Testis (tissue), 2 donors: ENCODE measurements at regions not wholly inside any gene's neighbourhood (a gene's known extent, or its start where the extent isn't known, plus 50 kb on each side); places are given as distances from the start of the nearest gene placed in this dataset.

Experiments used
- DNase-seq: peaks from one replicate; pipeline ENCODE4 v3.0.0-alpha.2; 2019
- H3K27ac ChIP-seq, 2 donors: fragments of 200-600 bp; sonication (generic); one replicate each; pipeline ENCODE4 v1.5.1; 2019
- H3K27me3 ChIP-seq: fragments of 200-600 bp; sonication (generic); one replicate; pipeline ENCODE4 v1.5.1; 2019
- H3K36me3 ChIP-seq: fragments of 200-600 bp; sonication (generic); one replicate; pipeline ENCODE4 v1.5.1; 2017; ENCODE audit warnings: low read depth; ENCODE audit errors: missing control alignments
- H3K4me1 ChIP-seq: fragments of 200-600 bp; sonication (generic); one replicate; pipeline ENCODE4 v1.5.1; 2019
- H3K4me3 ChIP-seq, 2 donors: fragments of 200-600 bp; sonication (generic); one replicate each; pipeline ENCODE4 v1.5.1; 2017 to 2019
- H3K9me3 ChIP-seq: fragments of 200-600 bp; sonication (generic); one replicate; pipeline ENCODE4 v1.5.1; 2017
- POLR2A ChIP-seq: fragments of 450-650 bp; IDR thresholded peaks from one replicate; pipeline ENCODE4 v1.6.1; 2017; ENCODE audit warnings: antibody characterized with exemption, mild to moderate bottlenecking, moderate library complexity
- WGBS, 2 donors: methylation state at CpG; one replicate each; pipeline ENCODE4 v1.1.5; 2018; 5-methylcytosine and 5-hydroxymethylcytosine counted together
- intact Hi-C: fragments of 100-400 bp; cut with DNase I; formaldehyde crosslinking; loops from one replicate; pipeline ENCODE4 v1.15.1; 2023; ENCODE audit warnings: low total_unique reads
- TF ChIP-seq, protein P1 (sequence below), 3 experiments: fragments of 450-650 bp in 2 of 3; fragments of 200-600 bp in 1 of 3; sonication (generic) in 1 of 3; IDR thresholded peaks; one replicate each; pipeline ENCODE4 v1.5.1; 2016 to 2019; ENCODE audit warnings: antibody characterized with exemption in 3 of 3, mild to moderate bottlenecking in 2 of 3, moderate library complexity in 1 of 3

DNA sequence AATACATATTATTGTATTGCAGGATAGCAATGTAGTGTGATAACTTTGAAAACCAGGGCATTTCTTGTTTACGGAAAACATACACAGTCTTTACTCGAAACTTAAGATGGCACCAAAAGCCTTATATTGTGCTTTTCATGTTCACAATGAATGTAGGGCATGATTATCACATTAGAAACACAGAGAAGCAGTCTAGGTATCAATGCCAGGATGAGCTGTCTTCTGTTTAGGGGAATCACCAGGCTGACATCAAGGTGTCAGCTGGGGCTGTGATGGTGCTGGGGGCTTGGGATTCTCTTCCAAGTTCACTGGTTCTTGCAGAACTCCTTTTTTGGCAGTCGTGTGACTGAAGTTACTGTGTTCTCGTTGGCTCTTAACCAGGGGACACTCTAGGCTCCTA is 1067.3 kb downstream of the FLRT2 start:
- TF ChIP-seq, protein P1, sequence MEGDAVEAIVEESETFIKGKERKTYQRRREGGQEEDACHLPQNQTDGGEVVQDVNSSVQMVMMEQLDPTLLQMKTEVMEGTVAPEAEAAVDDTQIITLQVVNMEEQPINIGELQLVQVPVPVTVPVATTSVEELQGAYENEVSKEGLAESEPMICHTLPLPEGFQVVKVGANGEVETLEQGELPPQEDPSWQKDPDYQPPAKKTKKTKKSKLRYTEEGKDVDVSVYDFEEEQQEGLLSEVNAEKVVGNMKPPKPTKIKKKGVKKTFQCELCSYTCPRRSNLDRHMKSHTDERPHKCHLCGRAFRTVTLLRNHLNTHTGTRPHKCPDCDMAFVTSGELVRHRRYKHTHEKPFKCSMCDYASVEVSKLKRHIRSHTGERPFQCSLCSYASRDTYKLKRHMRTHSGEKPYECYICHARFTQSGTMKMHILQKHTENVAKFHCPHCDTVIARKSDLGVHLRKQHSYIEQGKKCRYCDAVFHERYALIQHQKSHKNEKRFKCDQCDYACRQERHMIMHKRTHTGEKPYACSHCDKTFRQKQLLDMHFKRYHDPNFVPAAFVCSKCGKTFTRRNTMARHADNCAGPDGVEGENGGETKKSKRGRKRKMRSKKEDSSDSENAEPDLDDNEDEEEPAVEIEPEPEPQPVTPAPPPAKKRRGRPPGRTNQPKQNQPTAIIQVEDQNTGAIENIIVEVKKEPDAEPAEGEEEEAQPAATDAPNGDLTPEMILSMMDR (IDR thresholded peaks at IDR 0.05): no peak
- no peak for TF ChIP-seq POLR2A
- Histone ChIP-seq H3K27me3 (no peaks in the 10 kb centered on the region), H3K27ac (no peak overlapping the region), H3K4me1 (no peaks in the 10 kb centered on the region), H3K36me3 (no peaks in the 10 kb centered on the region), H3K4me3 (no peak overlapping the region), H3K9me3 (no peaks in the 10 kb centered on the region)
- intact Hi-C loops: no loop called here
- no peak for DNase-seq
- WGBS, 2 donors: 81 to 82% methylated on average over 4 of the region's 4 CpGs

DNA sequence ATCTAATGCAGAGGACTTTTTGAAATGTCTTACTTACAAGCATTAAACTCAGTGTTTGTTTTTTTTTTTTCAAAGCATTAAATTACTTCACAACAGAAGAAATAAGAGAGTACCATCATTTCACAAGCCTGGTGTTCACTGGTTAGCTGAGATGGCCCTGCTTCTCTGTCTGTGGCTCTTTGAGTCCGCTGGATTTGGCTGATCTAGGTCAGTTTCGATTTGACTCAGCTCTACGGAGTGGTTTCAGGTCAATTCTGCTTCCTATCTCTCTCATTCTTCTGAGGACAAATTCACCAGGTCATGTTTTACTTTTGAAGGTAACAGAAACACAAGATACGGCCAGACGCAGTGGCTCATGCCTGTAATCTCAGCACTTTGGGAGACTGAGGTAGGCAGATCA is 1066.1 kb downstream of the FLRT2 start:
- TF ChIP-seq, protein P1 (IDR thresholded peaks at IDR 0.05): no peak
- TF ChIP-seq POLR2A: no peak
- Histone ChIP-seq H3K27me3 (no peaks in the 10 kb centered on the region), H3K4me3 (no peak overlapping the region), H3K27ac (no peak overlapping the region), H3K4me1 (no peaks in the 10 kb centered on the region), H3K9me3 (no peaks in the 10 kb centered on the region), H3K36me3 (no peaks in the 10 kb centered on the region)
- DNase-seq: no peak
- intact Hi-C loops: no loop called here
- WGBS, 2 donors: 72 to 81% methylated on average over 5 of the region's 5 CpGs

DNA sequence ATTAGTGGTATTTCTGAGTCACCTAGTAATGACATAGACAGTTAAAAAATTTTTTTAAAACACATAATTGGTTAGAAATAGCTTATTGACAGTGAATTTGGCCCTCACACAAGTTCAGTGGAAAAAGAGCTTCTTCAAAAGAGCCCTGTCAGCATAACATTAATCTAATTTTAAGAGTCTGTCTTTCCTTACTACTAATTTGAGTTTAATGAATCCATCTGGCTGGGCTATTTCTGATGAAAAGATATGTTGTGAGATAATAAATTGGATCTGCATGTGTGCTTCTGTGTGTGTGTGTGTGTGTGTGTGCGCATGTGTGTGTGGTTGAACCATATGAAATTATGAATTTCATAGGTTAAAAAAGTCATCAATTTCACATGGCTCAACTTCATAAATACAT is 1045.2 kb downstream of the FLRT2 start:
- no peaks in the 10 kb centered on the region for H3K9me3 ChIP-seq
- no peaks in the 10 kb centered on the region for H3K36me3 ChIP-seq
- no peak for DNase-seq
- intact Hi-C loops: no loop called here
- no peaks in the 10 kb centered on the region for H3K27me3 ChIP-seq
- H3K4me1 ChIP-seq: no peaks in the 10 kb centered on the region
- no peak overlapping the region for H3K4me3 ChIP-seq
- H3K27ac ChIP-seq: no peak overlapping the region
- TF ChIP-seq, protein P1 (IDR thresholded peaks at IDR 0.05): no peak
- WGBS, 2 donors: 93 to 100% methylated on average over 1 of the region's 1 CpG

DNA sequence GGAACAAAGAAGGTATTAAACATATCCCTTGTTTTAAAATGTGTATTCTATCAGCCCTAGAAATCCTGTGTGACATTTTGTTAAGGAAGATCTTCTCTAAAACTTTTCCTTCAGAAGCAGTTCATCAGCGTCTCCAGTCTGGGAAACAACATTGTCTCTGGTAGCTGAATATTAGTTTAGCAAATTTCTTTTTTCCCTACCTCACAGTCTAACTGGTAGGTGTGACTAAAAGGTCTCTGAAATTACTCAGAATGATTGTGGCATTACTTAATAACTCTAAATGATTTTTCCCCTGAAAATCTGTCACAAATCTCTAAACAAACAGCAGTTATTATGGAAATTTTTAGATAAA is 1044.8 kb downstream of the FLRT2 start:
- Histone ChIP-seq H3K27ac (no peak overlapping the region), H3K36me3 (no peaks in the 10 kb centered on the region), H3K4me3 (no peak overlapping the region), H3K9me3 (no peaks in the 10 kb centered on the region), H3K27me3 (no peaks in the 10 kb centered on the region), H3K4me1 (no peaks in the 10 kb centered on the region)
- TF ChIP-seq POLR2A: no peak
- TF ChIP-seq, protein P1 (IDR thresholded peaks at IDR 0.05): no peak
- intact Hi-C loops: no loop called here
- no peak for DNase-seq
- WGBS, 2 donors: 40 to 53% methylated on average over 1 of the region's 1 CpG

DNA sequence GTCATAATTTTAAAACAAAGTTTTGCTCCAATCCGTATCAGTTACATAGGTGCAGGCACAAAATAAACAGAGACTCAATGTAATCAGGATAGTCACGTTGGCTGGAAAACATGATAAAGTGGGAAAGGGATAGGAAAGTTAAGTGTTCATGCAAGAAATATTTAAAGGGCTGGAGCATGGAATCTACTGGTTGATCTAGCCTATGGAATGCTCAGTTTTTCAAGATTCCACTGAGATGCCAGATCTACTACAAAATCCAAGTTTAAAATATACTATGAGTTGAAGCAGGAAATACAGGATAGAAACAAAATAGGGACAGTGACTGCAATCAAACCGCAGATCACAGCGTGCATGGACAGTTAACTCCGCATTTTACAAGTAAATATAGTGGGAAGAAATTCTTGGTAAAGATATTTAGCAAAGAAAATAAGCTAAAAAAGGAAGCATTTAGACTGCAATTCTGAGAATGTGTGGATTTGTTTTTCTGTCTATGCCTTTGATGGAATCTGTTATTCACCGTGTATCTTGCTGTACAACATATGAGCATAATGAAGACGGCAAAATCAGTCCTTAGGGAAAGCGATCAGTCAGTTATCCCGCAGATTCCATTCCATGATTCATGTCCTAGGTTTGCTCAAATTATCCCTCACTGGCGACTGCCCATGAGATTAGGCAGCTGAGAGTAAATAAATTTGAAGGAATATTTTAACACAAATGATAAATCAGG is 1044.3 kb downstream of the FLRT2 start:
- WGBS, 2 donors: 42 to 44% methylated on average over 10 of the region's 10 CpGs

More for the DNA sequence above, 1044.3 kb downstream of the FLRT2 start:
- Histone ChIP-seq H3K27me3 (no peaks in the 10 kb centered on the region), H3K4me1 (no peaks in the 10 kb centered on the region), H3K4me3 (no peak overlapping the region), H3K9me3 (no peaks in the 10 kb centered on the region), H3K36me3 (no peaks in the 10 kb centered on the region), H3K27ac (no peak overlapping the region)
- TF ChIP-seq POLR2A: no peak
- TF ChIP-seq, protein P1 (IDR thresholded peaks at IDR 0.05): no peak
- DNase-seq: no peak
- intact Hi-C loops: no loop called here
